ENCODE measurements at regions not wholly inside any gene's neighbourhood (a gene's known extent, or its start where the extent isn't known, plus 50 kb on each side); places are given as distances from the start of the nearest gene placed in this dataset.

DNA sequence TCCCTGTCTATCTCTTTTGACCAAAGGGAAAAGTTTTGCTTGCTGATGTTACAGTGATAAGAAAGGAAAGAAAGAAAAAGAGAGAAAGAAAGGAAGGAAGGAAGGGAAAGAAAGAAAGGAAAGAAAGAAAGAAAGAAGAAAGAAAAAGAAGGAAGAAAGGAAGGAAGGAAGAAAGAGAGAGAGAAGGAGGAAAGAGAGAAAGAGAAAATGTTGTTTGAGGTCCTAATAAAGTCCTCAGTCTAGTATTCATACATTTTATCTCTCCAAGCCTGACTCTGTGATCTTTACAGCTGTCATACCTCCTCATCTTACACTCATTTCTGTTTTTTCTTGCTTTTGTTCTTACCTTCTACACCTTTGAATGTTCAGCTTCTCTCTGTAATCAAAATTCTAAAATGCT is 111.4 kb upstream of the MBNL1 start:
- CTCF ChIA-PET = no interaction called here

DNA sequence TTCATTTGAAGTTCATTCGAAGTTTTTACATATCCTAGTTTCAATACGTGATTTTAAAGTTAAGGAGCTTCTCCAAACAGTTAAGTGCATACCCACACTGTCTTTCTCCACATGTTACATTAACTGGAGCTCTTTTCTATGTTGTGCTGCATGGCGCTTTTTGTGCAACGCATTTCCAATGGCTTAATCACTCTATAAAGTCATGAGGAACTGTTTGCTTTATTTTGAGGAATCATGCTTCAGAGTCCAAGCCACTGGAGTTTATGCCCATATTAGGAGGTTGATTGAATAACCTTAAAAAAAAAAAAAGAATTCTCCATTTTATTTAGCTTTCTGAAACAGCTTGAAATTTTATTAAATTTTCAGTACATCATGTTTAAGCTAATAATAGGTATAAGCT is 109.4 kb upstream of the MBNL1 start:
- ChIA-PET CTCF (interaction anchor here (0.9 kb wide), 2 partner anchors 24 to 313 kb away, joined by 3 to 4 read pairs; no protein-coding TSS in a partner anchor), POLR2A (no interaction called here)
- H3K4me3 Mint-ChIP-seq = no peak overlapping the region
- H3K9me3 Mint-ChIP-seq = peaks cover 3% of the 10 kb centered on the region; the same call in 1 of the 2 replicates
- H3K36me3 Mint-ChIP-seq = no peaks in the 10 kb centered on the region
- no peaks in the 10 kb centered on the region for H3K4me1 Mint-ChIP-seq
- DNase-seq (ENCODE audit: low spot score) (no peak), ATAC-seq (no peak)
- no peak overlapping the region for H3K27ac Mint-ChIP-seq
- TF ChIP-seq, protein P1, sequence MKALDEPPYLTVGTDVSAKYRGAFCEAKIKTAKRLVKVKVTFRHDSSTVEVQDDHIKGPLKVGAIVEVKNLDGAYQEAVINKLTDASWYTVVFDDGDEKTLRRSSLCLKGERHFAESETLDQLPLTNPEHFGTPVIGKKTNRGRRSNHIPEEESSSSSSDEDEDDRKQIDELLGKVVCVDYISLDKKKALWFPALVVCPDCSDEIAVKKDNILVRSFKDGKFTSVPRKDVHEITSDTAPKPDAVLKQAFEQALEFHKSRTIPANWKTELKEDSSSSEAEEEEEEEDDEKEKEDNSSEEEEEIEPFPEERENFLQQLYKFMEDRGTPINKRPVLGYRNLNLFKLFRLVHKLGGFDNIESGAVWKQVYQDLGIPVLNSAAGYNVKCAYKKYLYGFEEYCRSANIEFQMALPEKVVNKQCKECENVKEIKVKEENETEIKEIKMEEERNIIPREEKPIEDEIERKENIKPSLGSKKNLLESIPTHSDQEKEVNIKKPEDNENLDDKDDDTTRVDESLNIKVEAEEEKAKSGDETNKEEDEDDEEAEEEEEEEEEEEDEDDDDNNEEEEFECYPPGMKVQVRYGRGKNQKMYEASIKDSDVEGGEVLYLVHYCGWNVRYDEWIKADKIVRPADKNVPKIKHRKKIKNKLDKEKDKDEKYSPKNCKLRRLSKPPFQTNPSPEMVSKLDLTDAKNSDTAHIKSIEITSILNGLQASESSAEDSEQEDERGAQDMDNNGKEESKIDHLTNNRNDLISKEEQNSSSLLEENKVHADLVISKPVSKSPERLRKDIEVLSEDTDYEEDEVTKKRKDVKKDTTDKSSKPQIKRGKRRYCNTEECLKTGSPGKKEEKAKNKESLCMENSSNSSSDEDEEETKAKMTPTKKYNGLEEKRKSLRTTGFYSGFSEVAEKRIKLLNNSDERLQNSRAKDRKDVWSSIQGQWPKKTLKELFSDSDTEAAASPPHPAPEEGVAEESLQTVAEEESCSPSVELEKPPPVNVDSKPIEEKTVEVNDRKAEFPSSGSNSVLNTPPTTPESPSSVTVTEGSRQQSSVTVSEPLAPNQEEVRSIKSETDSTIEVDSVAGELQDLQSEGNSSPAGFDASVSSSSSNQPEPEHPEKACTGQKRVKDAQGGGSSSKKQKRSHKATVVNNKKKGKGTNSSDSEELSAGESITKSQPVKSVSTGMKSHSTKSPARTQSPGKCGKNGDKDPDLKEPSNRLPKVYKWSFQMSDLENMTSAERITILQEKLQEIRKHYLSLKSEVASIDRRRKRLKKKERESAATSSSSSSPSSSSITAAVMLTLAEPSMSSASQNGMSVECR (CRISPR knock-in tag; IDR thresholded peaks at IDR 0.05; ENCODE audit: borderline replicate concordance) = no peak
- TF ChIP-seq CBFB (CRISPR knock-in tag; IDR thresholded peaks at IDR 0.05; ENCODE audit: low read depth) = no peak
- TF ChIP-seq ELF4 (CRISPR knock-in tag; IDR thresholded peaks at IDR 0.05; ENCODE audit: low read depth) = no peak
- no peaks in the 10 kb centered on the region for H3K27me3 Mint-ChIP-seq (ENCODE audit: low read depth)

More for the DNA sequence above, 111.4 kb upstream of the MBNL1 start:
- Mint-ChIP-seq H3K4me1 (no peaks in the 10 kb centered on the region), H3K9me3 (peaks cover 3% of the 10 kb centered on the region; the same call in 1 of the 2 replicates), H3K27ac (no peak overlapping the region), H3K36me3 (no peaks in the 10 kb centered on the region), H3K4me3 (no peak overlapping the region), H3K27me3 (ENCODE audit: low read depth) (no peaks in the 10 kb centered on the region)
- no peak for ATAC-seq
- TF ChIP-seq FOXP1 (CRISPR knock-in tag; IDR thresholded peaks at IDR 0.05; ENCODE audit: borderline replicate concordance) = no peak
- TF ChIP-seq, protein P1 (CRISPR knock-in tag; IDR thresholded peaks at IDR 0.05; ENCODE audit: borderline replicate concordance) = no peak
- no peak for TF ChIP-seq GABPB1 (CRISPR knock-in tag; IDR thresholded peaks at IDR 0.05)
- no peak for TF ChIP-seq ELF4 (CRISPR knock-in tag; IDR thresholded peaks at IDR 0.05; ENCODE audit: low read depth)
- TF ChIP-seq JUN (CRISPR knock-in tag; IDR thresholded peaks at IDR 0.05) = no peak
- no peak for TF ChIP-seq SMAD3 (CRISPR knock-in tag; IDR thresholded peaks at IDR 0.05; ENCODE audit: borderline replicate concordance)
- no peak for TF ChIP-seq ZMAT4 (CRISPR knock-in tag; IDR thresholded peaks at IDR 0.05)
- TF ChIP-seq NFE2L1 (CRISPR knock-in tag; IDR thresholded peaks at IDR 0.05) = no peak
- TF ChIP-seq KAT7 (CRISPR knock-in tag; IDR thresholded peaks at IDR 0.05; ENCODE audit: borderline replicate concordance) = no peak
- TF ChIP-seq SOX15 (CRISPR knock-in tag; IDR thresholded peaks at IDR 0.05) = no peak
- no peak for TF ChIP-seq MAX (CRISPR knock-in tag; IDR thresholded peaks at IDR 0.05)
- no peak for TF ChIP-seq ATF3 (CRISPR knock-in tag; conservative IDR thresholded peaks at IDR 0.05)
- TF ChIP-seq HMGA2 (CRISPR knock-in tag; IDR thresholded peaks at IDR 0.05) = no peak
- no peak for TF ChIP-seq RELA (CRISPR knock-in tag; IDR thresholded peaks at IDR 0.05; ENCODE audit: borderline replicate concordance)
- no peak for TF ChIP-seq ZNF317 (CRISPR knock-in tag; IDR thresholded peaks at IDR 0.05; ENCODE audit: borderline replicate concordance, low read depth)
- POLR2A ChIA-PET = no interaction called here
- no peak for DNase-seq (ENCODE audit: low spot score)
